ENCODE measurements at regions not wholly inside any gene's neighbourhood (a gene's known extent, or its start where the extent isn't known, plus 50 kb on each side); places are given as distances from the start of the nearest gene placed in this dataset.
"Not testable (repeated sequence)": the region's sequence is repeated elsewhere in the genome, so short reads cannot be mapped to it uniquely, and the experiment has no call there.

DNA sequence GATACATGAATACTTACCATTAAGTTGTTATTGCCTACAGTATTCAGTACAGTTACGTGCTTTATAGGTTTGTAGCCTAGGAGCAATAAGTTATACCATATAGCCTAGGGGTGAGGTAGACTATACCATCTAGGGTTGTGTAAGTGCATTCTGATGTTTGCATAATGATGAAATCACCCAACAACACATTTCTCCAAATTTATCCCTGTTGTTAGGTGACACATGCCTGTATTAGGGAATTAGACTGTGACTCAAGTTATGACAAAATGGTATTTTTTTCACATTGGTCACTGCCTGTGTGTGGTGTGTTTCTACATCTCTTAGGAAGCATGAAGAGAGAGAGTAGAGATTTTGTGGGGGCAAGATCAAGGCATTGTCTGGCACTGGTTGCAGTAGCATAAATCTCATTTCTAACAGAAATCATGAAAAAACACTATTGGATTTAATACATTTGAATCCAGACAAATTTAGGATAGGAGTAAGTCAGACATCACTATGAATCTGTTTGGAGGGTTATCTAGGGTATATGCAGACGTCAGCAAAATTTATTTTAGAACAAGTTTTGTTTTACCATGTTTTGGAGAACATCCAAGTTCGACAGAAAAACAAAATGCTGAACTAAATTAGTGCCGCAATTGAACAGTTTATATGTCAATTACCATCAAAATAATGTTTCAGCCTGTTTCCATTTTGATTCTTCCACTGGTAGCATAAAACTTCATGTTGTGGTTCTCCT, 332.1 kb downstream of the LMO7 start:
- DNase-seq, result no peak

DNA sequence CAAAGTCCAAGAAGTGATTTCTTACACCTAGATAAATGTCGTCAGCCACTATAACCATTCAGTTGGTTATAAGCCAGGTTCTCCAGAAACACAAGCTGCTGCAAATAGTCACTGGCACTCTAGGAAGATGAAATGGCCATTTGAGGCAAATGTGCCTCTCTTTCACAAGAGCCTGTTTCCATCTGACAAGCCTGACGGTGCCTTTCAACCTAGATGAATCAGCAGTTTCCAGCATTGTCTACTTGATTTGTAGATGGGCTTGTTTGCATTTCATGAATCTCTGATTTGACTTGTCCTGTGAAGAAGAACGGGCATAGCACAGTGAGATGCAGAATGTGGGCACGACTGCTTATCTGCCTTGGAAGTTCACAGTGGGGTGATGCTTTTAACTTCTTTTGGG, 327.2 kb downstream of the LMO7 start:
- DNase-seq, result no peak

DNA sequence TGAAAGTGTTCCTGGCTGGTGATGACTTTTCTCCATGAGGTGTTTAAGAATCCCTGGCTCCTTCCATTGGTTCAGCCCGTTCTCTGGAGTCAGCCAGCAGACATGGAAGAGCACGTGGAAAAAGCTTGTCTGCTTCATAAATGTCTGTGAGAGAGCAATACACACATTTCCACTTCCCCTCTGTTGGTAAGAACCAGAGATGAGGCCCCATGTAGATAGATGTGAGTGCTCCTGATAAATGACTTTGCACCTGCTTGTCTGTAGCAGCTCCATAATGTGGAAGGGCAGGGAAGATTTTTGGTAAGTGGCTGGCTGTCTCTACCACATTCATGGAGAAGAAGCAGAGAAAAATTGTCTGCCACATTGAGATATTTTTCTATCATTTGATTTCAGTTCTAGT, 325.8 kb downstream of the LMO7 start:
- no peak for DNase-seq

DNA sequence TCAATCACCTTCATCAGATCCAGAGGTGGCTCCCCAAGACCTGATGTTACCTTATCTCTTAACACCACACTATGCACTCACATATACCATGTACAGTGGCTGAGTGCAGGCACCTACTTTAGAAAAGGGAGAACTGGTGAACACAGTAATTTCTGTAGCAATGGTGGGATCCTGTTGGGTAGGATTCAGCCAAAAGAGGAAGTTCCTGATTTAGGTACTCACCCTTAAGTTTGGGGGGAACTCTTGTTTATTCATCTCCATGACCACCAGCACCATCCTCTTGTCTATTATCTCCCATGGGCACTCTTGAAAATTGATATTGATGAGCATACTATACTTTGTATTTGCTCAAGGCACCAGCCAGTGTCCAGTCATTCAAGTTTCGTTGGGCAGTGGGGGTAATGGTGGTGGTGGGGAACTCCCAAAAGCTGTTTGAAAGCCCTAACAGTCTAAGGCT, 324.4 kb downstream of the LMO7 start:
- no peak for DNase-seq

DNA sequence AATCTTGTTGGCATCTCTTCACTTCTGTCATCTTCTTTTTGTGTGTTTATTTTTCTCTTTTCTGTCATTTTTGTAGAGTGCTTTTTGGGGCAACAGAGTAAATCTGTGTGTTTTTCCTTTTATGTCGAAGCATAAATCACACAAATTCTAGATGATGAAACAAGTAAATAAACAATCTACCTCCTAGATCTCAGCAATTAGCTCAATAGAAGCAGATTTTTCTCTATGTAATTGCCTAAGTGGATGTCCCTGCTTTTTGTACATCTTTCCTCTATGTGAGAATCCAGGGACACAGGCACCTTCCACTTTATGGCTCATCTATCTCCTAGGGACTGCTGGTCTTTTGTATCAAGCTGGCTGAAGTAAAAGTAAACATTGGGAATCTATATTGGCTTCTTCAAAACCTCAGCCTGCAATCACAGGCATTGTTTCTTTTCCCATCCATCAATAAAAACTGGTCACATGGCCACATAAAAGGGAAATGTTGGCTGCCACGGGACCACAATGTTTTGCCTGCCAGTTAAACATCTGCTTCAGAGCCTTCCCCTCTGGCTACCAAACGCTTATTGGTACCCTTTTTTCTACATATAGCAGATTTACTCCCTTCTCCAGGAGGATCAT, 323.8 kb downstream of the LMO7 start:
- no peak for DNase-seq

- DNase-seq, result not testable (repeated sequence)
Measured at GRCh38 chr13:75953589-75953988, 317.5 kb downstream of the LMO7 start.

DNA sequence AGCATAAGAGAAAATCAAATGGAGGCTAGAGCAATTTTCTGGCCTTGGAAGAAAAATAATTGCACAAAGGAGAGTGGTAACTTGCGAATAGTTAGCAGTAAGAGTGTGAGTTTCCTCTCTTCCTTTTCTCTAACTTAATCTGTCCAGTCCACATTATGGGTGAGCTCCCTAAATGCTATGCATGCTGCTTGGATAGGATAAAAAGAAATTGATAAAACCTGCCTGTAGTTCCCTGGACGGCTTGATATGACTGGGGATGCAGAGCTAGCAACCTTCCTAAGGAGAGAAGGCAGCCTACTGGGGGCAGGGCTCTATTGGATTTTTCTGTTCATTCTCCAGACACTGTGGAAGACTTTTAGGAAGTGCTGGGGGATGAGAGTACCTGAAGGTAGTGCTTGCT, 311.3 kb downstream of the LMO7 start:
- no peak for DNase-seq

- DNase-seq, result no peak
Measured at GRCh38 chr13:75946536-75947284, 310.6 kb downstream of the LMO7 start.

DNA sequence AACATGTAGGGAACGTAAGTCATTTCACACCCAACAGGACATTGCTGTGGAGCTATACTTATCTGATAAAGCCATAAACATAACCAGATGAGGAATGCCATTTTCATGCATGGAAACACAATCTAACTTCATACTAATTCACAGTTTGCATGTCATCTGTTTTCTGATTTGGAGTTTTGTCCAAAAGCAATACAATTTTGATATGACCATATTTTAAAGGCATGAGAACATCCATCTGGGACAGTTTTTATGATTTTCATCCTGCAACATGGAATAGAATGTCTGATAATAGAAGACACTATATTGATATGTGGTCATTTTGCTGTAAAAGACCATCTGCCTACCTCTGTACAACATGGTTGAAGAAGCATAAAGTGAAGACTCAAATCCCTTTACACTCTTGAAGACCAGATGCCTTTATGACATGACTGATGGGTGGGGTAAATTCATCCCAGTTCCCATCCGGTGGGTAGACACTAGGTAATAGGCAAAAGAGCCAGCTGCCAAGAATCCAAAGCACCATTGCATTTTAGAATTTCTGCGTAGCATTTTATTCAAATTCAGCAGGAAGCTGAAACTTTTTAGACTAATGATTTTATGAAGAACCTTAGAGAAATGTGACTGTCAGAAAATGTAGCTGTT, 309.8 kb downstream of the LMO7 start:
- no peak for DNase-seq

- no peak for DNase-seq
Measured at GRCh38 chr13:75938811-75939560, 302.9 kb downstream of the LMO7 start.

- DNase-seq, result no peak
Measured at GRCh38 chr13:75936791-75937190, 300.7 kb downstream of the LMO7 start.

- DNase-seq, result no peak
Measured at GRCh38 chr13:75935805-75936204, 299.7 kb downstream of the LMO7 start.

GRCh38 chr13:75934889-75935288, 298.8 kb downstream of the LMO7 start:
- DNase-seq, result no peak

- DNase-seq, result no peak
Measured at GRCh38 chr13:75932636-75933035, 296.5 kb downstream of the LMO7 start.

GRCh38 chr13:75931116-75931515, 295.0 kb downstream of the LMO7 start:
- DNase-seq, result no peak

GRCh38 chr13:75929076-75929475, 292.9 kb downstream of the LMO7 start:
- DNase-seq, result no peak

DNA sequence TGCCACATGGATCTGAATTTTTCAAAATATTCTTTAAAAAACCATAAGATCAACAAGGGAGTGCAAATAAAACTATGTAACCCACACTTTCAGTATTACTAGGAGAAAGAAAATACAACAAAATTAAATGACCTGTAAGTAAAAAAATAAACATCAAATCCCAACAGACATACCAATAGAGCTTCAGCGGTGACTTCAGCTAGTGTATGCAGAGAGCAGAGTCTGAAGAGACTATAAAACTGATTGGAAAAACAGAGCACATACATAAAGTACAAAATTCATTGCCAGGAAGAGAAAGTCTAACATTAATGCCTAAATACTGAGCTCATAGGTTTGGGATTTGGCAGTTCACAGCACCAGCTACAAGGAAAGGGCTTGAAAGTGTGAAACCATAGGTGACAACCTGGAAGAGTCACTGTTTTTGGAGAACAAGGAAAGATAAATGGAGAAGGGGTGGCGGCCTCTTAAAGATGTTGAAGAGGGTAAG, 291.1 kb downstream of the LMO7 start:
- no peak for DNase-seq

DNA sequence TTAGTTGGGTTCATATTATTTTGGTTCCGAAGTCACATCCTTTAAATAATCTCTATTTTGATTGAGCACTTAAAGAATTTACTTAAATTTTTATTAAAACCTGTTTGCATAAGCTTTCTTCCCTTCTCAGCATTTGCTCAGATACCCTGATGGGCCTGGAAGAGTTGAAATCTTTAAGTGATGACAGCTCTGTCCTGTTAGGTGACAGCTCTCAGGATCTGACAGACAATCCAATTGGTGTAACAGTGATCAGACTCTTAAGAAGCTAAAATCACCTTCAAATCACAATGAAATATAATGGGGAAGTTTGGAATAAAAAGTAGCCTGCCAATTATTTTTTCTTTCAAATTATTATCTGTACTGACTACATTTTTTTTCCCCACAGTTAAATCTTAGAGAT, 284.4 kb downstream of the LMO7 start:
- DNase-seq, result no peak

DNA sequence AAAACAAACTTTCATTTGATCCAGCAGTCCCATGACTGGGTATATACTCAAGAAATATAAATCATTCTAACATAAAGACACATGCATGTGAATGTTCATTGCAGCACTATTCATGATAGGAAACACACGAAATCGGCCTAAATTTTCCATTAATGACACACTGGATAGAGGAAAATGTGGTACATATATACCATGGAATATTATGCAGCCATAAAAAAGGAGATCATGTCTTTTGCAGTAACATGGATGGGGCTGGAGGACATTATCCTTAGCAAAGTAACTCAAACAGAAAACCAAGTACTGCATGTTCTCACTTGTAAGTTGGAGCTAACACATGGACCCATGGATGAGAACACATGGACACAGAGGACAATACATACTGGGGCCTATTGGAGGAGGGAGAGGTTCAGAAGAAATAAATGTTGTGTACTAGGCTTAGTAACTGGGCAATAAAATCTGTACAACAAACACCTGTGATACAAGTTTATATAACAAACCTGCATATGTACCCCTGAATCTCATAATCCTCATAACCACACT, 283.6 kb downstream of the LMO7 start:
- no peak for DNase-seq

DNA sequence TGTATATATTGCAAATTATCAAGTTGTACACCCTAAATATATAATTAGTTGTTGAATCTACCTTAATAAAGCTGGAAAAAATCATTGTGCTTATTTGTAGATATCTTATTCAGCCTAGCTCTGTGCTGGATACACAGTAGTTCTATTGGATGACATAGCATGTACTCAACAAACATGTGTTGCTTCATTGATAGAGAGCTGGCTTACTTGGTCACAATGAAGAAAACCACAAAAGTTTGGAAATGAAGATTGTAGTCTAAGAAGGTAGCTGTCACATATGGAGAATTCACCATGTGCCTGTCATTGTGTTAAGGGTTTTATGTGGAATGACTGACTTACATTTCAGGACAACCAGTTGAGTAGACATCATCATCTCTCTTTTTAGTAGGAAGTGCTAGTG, 278.9 kb downstream of the LMO7 start:
- DNase-seq, result no peak

DNA sequence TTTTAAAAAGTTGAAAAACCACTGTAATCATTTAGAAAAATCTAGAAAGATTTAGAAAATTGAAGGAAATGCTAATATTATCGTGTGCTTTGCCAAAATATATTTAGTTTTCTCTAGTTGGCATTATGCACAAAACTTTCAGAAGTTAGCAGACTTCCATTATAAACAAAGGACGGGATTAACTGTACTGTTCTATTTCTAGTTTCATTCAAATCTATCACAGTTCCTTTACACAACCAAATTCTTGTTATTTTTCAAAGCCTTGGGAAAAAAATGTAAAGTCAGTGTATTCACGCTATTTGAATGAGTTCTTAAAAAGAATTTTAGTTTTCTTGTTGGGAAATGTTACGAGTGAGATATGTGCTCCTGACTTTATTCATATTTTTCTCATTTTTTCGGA, 277.8 kb downstream of the LMO7 start:
- DNase-seq, result no peak

GRCh38 chr13:75910591-75910990, 274.5 kb downstream of the LMO7 start:
- no peak for DNase-seq
